H1 (cell line): ENCODE measurements at regions not wholly inside any gene's neighbourhood (a gene's known extent, or its start where the extent isn't known, plus 50 kb on each side); places are given as distances from the start of the nearest gene placed in this dataset.

ENCODE experiments used
- ASH2L ChIP-seq: fragments of 200-600, 300-600 bp; sonication (generic); IDR thresholded peaks from one replicate; pipeline ENCODE4 v1.7.1; 2017; ENCODE audit warnings: low read length
- EGR1 ChIP-seq: IDR thresholded peaks from 2 replicates; pipeline ENCODE4 v1.6.1; 2011; ENCODE audit warnings: low read depth, low read length, borderline replicate concordance
- RAD21 ChIP-seq, 2 experiments: IDR thresholded peaks in 1 of 2; conservative IDR thresholded peaks in 1 of 2; 2 replicates each; pipeline ENCODE4 v1.6.1; 2011; ENCODE audit warnings: low read depth in 2 of 2, low read length in 2 of 2, improper control_type of control experiment in 1 of 2, inconsistent platforms in 1 of 2, mild to moderate bottlenecking in 1 of 2, moderate library complexity in 1 of 2
- TAF7 ChIP-seq: optimal IDR thresholded peaks from 2 replicates; pipeline ENCODE3; 2011; ENCODE audit warnings: low read depth, mild to moderate bottlenecking, inconsistent platforms, low read length, moderate library complexity, borderline replicate concordance
- TEAD4 ChIP-seq: IDR thresholded peaks from 2 replicates; pipeline ENCODE4 v1.6.1; 2012; ENCODE audit warnings: low read depth, low read length, inconsistent platforms, mixed read lengths
- YY1 ChIP-seq: IDR thresholded peaks from 2 replicates; pipeline ENCODE4 v1.6.1; 2011; ENCODE audit warnings: low read depth, mild to moderate bottlenecking, low read length
- TF ChIP-seq, protein P1 (sequence below): fragments of 300-600 bp; sonication (generic); IDR thresholded peaks from 2 replicates; pipeline ENCODE4 v1.7.1; 2012; ENCODE audit warnings: low read length, moderate library complexity, mild to moderate bottlenecking, inconsistent platforms; ENCODE audit not compliant: insufficient replicate concordance
- TF ChIP-seq, protein P2 (sequence below): IDR thresholded peaks from 2 replicates; pipeline ENCODE4 v1.6.1; 2012; ENCODE audit warnings: inconsistent platforms
- TF ChIP-seq, protein P3 (sequence below): IDR thresholded peaks from 2 replicates; pipeline ENCODE4 v1.6.1; 2011; ENCODE audit warnings: low read length, improper control_type of control experiment

DNA sequence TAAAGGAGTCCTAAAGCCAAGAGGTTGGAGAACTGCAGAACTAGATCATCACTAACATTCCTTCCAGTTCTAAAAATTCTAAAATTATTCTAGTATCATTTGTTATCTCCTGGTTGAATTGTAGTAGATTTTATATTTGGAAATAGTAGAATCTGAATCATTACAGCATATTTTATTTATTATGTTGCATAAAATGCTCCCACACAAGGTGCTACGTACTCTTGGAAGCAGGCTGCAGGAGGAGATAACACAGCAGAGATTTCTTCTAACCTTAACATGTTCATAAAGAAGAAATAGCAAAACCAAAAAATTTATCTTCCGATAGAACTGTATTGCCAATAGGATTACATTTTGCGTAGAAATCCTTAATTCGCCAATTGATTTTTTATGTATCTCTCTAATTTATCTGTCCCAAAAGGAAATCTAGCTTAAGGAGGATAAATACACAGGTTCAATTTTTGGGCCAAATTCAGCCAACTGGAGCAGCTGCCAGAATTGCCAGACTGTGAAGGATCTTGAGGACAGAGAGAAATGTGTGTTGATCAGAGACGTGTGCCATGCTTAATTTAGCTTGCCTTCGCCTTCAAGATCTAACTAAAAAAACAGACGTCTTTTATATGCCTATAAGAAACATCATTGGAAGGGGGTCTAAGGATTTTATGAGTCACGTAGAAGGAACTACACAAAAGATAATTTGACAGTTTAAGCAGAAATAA is 134.4 kb upstream of the MITF start (continued):
- TF ChIP-seq, protein P1, sequence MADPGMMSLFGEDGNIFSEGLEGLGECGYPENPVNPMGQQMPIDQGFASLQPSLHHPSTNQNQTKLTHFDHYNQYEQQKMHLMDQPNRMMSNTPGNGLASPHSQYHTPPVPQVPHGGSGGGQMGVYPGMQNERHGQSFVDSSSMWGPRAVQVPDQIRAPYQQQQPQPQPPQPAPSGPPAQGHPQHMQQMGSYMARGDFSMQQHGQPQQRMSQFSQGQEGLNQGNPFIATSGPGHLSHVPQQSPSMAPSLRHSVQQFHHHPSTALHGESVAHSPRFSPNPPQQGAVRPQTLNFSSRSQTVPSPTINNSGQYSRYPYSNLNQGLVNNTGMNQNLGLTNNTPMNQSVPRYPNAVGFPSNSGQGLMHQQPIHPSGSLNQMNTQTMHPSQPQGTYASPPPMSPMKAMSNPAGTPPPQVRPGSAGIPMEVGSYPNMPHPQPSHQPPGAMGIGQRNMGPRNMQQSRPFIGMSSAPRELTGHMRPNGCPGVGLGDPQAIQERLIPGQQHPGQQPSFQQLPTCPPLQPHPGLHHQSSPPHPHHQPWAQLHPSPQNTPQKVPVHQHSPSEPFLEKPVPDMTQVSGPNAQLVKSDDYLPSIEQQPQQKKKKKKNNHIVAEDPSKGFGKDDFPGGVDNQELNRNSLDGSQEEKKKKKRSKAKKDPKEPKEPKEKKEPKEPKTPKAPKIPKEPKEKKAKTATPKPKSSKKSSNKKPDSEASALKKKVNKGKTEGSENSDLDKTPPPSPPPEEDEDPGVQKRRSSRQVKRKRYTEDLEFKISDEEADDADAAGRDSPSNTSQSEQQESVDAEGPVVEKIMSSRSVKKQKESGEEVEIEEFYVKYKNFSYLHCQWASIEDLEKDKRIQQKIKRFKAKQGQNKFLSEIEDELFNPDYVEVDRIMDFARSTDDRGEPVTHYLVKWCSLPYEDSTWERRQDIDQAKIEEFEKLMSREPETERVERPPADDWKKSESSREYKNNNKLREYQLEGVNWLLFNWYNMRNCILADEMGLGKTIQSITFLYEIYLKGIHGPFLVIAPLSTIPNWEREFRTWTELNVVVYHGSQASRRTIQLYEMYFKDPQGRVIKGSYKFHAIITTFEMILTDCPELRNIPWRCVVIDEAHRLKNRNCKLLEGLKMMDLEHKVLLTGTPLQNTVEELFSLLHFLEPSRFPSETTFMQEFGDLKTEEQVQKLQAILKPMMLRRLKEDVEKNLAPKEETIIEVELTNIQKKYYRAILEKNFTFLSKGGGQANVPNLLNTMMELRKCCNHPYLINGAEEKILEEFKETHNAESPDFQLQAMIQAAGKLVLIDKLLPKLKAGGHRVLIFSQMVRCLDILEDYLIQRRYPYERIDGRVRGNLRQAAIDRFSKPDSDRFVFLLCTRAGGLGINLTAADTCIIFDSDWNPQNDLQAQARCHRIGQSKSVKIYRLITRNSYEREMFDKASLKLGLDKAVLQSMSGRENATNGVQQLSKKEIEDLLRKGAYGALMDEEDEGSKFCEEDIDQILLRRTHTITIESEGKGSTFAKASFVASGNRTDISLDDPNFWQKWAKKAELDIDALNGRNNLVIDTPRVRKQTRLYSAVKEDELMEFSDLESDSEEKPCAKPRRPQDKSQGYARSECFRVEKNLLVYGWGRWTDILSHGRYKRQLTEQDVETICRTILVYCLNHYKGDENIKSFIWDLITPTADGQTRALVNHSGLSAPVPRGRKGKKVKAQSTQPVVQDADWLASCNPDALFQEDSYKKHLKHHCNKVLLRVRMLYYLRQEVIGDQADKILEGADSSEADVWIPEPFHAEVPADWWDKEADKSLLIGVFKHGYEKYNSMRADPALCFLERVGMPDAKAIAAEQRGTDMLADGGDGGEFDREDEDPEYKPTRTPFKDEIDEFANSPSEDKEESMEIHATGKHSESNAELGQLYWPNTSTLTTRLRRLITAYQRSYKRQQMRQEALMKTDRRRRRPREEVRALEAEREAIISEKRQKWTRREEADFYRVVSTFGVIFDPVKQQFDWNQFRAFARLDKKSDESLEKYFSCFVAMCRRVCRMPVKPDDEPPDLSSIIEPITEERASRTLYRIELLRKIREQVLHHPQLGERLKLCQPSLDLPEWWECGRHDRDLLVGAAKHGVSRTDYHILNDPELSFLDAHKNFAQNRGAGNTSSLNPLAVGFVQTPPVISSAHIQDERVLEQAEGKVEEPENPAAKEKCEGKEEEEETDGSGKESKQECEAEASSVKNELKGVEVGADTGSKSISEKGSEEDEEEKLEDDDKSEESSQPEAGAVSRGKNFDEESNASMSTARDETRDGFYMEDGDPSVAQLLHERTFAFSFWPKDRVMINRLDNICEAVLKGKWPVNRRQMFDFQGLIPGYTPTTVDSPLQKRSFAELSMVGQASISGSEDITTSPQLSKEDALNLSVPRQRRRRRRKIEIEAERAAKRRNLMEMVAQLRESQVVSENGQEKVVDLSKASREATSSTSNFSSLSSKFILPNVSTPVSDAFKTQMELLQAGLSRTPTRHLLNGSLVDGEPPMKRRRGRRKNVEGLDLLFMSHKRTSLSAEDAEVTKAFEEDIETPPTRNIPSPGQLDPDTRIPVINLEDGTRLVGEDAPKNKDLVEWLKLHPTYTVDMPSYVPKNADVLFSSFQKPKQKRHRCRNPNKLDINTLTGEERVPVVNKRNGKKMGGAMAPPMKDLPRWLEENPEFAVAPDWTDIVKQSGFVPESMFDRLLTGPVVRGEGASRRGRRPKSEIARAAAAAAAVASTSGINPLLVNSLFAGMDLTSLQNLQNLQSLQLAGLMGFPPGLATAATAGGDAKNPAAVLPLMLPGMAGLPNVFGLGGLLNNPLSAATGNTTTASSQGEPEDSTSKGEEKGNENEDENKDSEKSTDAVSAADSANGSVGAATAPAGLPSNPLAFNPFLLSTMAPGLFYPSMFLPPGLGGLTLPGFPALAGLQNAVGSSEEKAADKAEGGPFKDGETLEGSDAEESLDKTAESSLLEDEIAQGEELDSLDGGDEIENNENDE = no peak
- TF ChIP-seq ASH2L = no peak
- TF ChIP-seq RAD21 (IDR thresholded peaks at IDR 0.05 in 1 of 2, conservative IDR thresholded peaks at IDR 0.05 in 1 of 2; ENCODE audit: low read depth in 2 of 2, low read length in 2 of 2) = no peak
- no peak for TF ChIP-seq YY1
- TF ChIP-seq, protein P2, sequence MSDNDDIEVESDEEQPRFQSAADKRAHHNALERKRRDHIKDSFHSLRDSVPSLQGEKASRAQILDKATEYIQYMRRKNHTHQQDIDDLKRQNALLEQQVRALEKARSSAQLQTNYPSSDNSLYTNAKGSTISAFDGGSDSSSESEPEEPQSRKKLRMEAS = no peak
- TF ChIP-seq TEAD4 = no peak
- TF ChIP-seq, protein P3, sequence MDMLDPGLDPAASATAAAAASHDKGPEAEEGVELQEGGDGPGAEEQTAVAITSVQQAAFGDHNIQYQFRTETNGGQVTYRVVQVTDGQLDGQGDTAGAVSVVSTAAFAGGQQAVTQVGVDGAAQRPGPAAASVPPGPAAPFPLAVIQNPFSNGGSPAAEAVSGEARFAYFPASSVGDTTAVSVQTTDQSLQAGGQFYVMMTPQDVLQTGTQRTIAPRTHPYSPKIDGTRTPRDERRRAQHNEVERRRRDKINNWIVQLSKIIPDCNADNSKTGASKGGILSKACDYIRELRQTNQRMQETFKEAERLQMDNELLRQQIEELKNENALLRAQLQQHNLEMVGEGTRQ = no peak
- TF ChIP-seq EGR1 = no peak
- no peak for TF ChIP-seq TAF7
